ENCODE measurements at regions not wholly inside any gene's neighbourhood (a gene's known extent, or its start where the extent isn't known, plus 50 kb on each side); places are given as distances from the start of the nearest gene placed in this dataset.

- no peak overlapping the region for H3K4ac ChIP-seq (ENCODE audit: low read depth, low read length)
- no peak overlapping the region for H2BK15ac ChIP-seq (replicated peaks; ENCODE audit: low read depth)
- H3K56ac ChIP-seq (ENCODE audit: low read length), result no peak overlapping the region
- no peak overlapping the region for H3K23ac ChIP-seq (ENCODE audit: low read length)
- no CpG with 5 or more reads among the region's 13 CpGs for WGBS (ENCODE audit: extremely low coverage, insufficient coverage, low lambda C conversion rate)
- H2BK120ac ChIP-seq (ENCODE audit: low read depth, low read length), result no peak overlapping the region
- no peaks in the 10 kb centered on the region for H3K79me2 ChIP-seq (ENCODE audit: control insufficient read depth, insufficient read depth, low read length)
- no peak overlapping the region for H3K4me3 ChIP-seq (ENCODE audit: low read length)
- H2BK5ac ChIP-seq (ENCODE audit: low read length), result no peak overlapping the region
- no peak overlapping the region for H3K18ac ChIP-seq (ENCODE audit: low read length)
- no peak overlapping the region for H3K27ac ChIP-seq (ENCODE audit: low read depth, low read length)
- H3K4me1 ChIP-seq (ENCODE audit: control insufficient read depth, low read depth, low read length), result no peaks in the 10 kb centered on the region
- no peaks in the 10 kb centered on the region for H3K79me1 ChIP-seq (ENCODE audit: low read length)
- H3K4me2 ChIP-seq (ENCODE audit: low read length), result no peak overlapping the region
- no peak overlapping the region for H4K5ac ChIP-seq (ENCODE audit: low read length)
- H3K36me3 ChIP-seq (ENCODE audit: control insufficient read depth, insufficient read depth, low read length), result no peaks in the 10 kb centered on the region
- no peak overlapping the region for H4K8ac ChIP-seq (ENCODE audit: low read depth, low read length)
- no peak overlapping the region for H3K9ac ChIP-seq (ENCODE audit: low read length)
- DNase-seq, result no peak
- H3K27me3 ChIP-seq (ENCODE audit: insufficient read depth, low read length, poor library complexity), result no peaks in the 10 kb centered on the region
- H2AK5ac ChIP-seq (ENCODE audit: low read length), result no peak overlapping the region
Measured at GRCh38 chrX:9362363-9362928, 102.4 kb upstream of the TBL1X start.

- Histone ChIP-seq H3K4me1 (ENCODE audit: control insufficient read depth, low read depth, low read length) (no peaks in the 10 kb centered on the region), H3K27me3 (ENCODE audit: insufficient read depth, low read length, poor library complexity) (no peaks in the 10 kb centered on the region), H3K27ac (ENCODE audit: low read depth, low read length) (no peak overlapping the region), H3K4me2 (ENCODE audit: low read length) (no peak overlapping the region), H2BK5ac (ENCODE audit: low read length) (no peak overlapping the region), H4K5ac (ENCODE audit: low read length) (no peak overlapping the region), H3K18ac (ENCODE audit: low read length) (no peak overlapping the region), H2BK120ac (ENCODE audit: low read depth, low read length) (no peak overlapping the region), H3K36me3 (ENCODE audit: control insufficient read depth, insufficient read depth, low read length) (no peaks in the 10 kb centered on the region), H3K56ac (ENCODE audit: low read length) (no peak overlapping the region), H3K23ac (ENCODE audit: low read length) (no peak overlapping the region), H3K4ac (ENCODE audit: low read depth, low read length) (no peak overlapping the region), H3K79me2 (ENCODE audit: control insufficient read depth, insufficient read depth, low read length) (no peaks in the 10 kb centered on the region), H3K79me1 (ENCODE audit: low read length) (no peaks in the 10 kb centered on the region), H3K9ac (ENCODE audit: low read length) (no peak overlapping the region), H2BK15ac (replicated peaks; ENCODE audit: low read depth) (no peak overlapping the region), H4K8ac (ENCODE audit: low read depth, low read length) (no peak overlapping the region), H3K4me3 (ENCODE audit: low read length) (no peak overlapping the region), H2AK5ac (ENCODE audit: low read length) (no peak overlapping the region)
- WGBS (ENCODE audit: extremely low coverage, insufficient coverage, low lambda C conversion rate), result no CpG with 5 or more reads among the region's 2 CpGs
- DNase-seq, result no peak
Measured at GRCh38 chrX:9367421-9367820, 97.4 kb upstream of the TBL1X start.

GRCh38 chrX:9368262-9368661, 96.6 kb upstream of the TBL1X start:
- H3K23ac ChIP-seq (ENCODE audit: low read length), result no peak overlapping the region
- H2BK5ac ChIP-seq (ENCODE audit: low read length), result no peak overlapping the region
- H3K4ac ChIP-seq (ENCODE audit: low read depth, low read length), result no peak overlapping the region
- no peaks in the 10 kb centered on the region for H3K4me1 ChIP-seq (ENCODE audit: control insufficient read depth, low read depth, low read length)
- no peak overlapping the region for H2BK120ac ChIP-seq (ENCODE audit: low read depth, low read length)
- H4K5ac ChIP-seq (ENCODE audit: low read length), result no peak overlapping the region
- H3K27me3 ChIP-seq (ENCODE audit: insufficient read depth, low read length, poor library complexity), result no peaks in the 10 kb centered on the region
- no peak overlapping the region for H3K27ac ChIP-seq (ENCODE audit: low read depth, low read length)
- no peaks in the 10 kb centered on the region for H3K79me2 ChIP-seq (ENCODE audit: control insufficient read depth, insufficient read depth, low read length)
- no peak overlapping the region for H4K8ac ChIP-seq (ENCODE audit: low read depth, low read length)
- WGBS (ENCODE audit: extremely low coverage, insufficient coverage, low lambda C conversion rate), result no CpG with 5 or more reads among the region's 6 CpGs
- H3K4me3 ChIP-seq (ENCODE audit: low read length), result no peak overlapping the region
- no peaks in the 10 kb centered on the region for H3K79me1 ChIP-seq (ENCODE audit: low read length)
- H3K36me3 ChIP-seq (ENCODE audit: control insufficient read depth, insufficient read depth, low read length), result no peaks in the 10 kb centered on the region
- H3K9ac ChIP-seq (ENCODE audit: low read length), result no peak overlapping the region
- no peak for DNase-seq
- no peak overlapping the region for H2AK5ac ChIP-seq (ENCODE audit: low read length)
- no peak overlapping the region for H3K4me2 ChIP-seq (ENCODE audit: low read length)
- H3K18ac ChIP-seq (ENCODE audit: low read length), result no peak overlapping the region
- H3K56ac ChIP-seq (ENCODE audit: low read length), result no peak overlapping the region
- no peak overlapping the region for H2BK15ac ChIP-seq (replicated peaks; ENCODE audit: low read depth)

GRCh38 chrX:9369802-9370291, 95.0 kb upstream of the TBL1X start:
- WGBS (ENCODE audit: extremely low coverage, insufficient coverage, low lambda C conversion rate), result no CpG with 5 or more reads among the region's 10 CpGs
- DNase-seq, result no peak

GRCh38 chrX:9370893-9371292, 94.0 kb upstream of the TBL1X start:
- Histone ChIP-seq H3K36me3 (ENCODE audit: control insufficient read depth, insufficient read depth, low read length) (no peaks in the 10 kb centered on the region), H2BK15ac (replicated peaks; ENCODE audit: low read depth) (no peak overlapping the region), H2BK120ac (ENCODE audit: low read depth, low read length) (no peak overlapping the region), H3K4me3 (ENCODE audit: low read length) (no peak overlapping the region), H3K27me3 (ENCODE audit: insufficient read depth, low read length, poor library complexity) (no peaks in the 10 kb centered on the region), H4K8ac (ENCODE audit: low read depth, low read length) (no peak overlapping the region), H3K4me2 (ENCODE audit: low read length) (no peak overlapping the region), H3K27ac (ENCODE audit: low read depth, low read length) (no peak overlapping the region), H4K5ac (ENCODE audit: low read length) (no peak overlapping the region), H2BK5ac (ENCODE audit: low read length) (no peak overlapping the region), H3K23ac (ENCODE audit: low read length) (no peak overlapping the region), H3K4ac (ENCODE audit: low read depth, low read length) (no peak overlapping the region), H3K4me1 (ENCODE audit: control insufficient read depth, low read depth, low read length) (no peaks in the 10 kb centered on the region), H3K79me1 (ENCODE audit: low read length) (no peaks in the 10 kb centered on the region), H3K56ac (ENCODE audit: low read length) (no peak overlapping the region), H3K79me2 (ENCODE audit: control insufficient read depth, insufficient read depth, low read length) (no peaks in the 10 kb centered on the region), H3K9ac (ENCODE audit: low read length) (no peak overlapping the region), H3K18ac (ENCODE audit: low read length) (no peak overlapping the region), H2AK5ac (ENCODE audit: low read length) (no peak overlapping the region)
- DNase-seq, result no peak
- WGBS (ENCODE audit: extremely low coverage, insufficient coverage, low lambda C conversion rate), result no CpG with 5 or more reads among the region's 5 CpGs

More at GRCh38 chrX:9369802-9370291, 95.0 kb upstream of the TBL1X start:
- Histone ChIP-seq H3K9ac (ENCODE audit: low read length) (no peak overlapping the region), H3K56ac (ENCODE audit: low read length) (no peak overlapping the region), H3K18ac (ENCODE audit: low read length) (no peak overlapping the region), H3K27ac (ENCODE audit: low read depth, low read length) (no peak overlapping the region), H3K4me2 (ENCODE audit: low read length) (no peak overlapping the region), H3K23ac (ENCODE audit: low read length) (no peak overlapping the region), H3K79me2 (ENCODE audit: control insufficient read depth, insufficient read depth, low read length) (no peaks in the 10 kb centered on the region), H2BK120ac (ENCODE audit: low read depth, low read length) (no peak overlapping the region), H3K79me1 (ENCODE audit: low read length) (no peaks in the 10 kb centered on the region), H3K36me3 (ENCODE audit: control insufficient read depth, insufficient read depth, low read length) (no peaks in the 10 kb centered on the region), H2BK5ac (ENCODE audit: low read length) (no peak overlapping the region), H2BK15ac (replicated peaks; ENCODE audit: low read depth) (no peak overlapping the region), H4K5ac (ENCODE audit: low read length) (no peak overlapping the region), H3K27me3 (ENCODE audit: insufficient read depth, low read length, poor library complexity) (no peaks in the 10 kb centered on the region), H3K4me3 (ENCODE audit: low read length) (no peak overlapping the region), H3K4ac (ENCODE audit: low read depth, low read length) (no peak overlapping the region), H2AK5ac (ENCODE audit: low read length) (no peak overlapping the region), H3K4me1 (ENCODE audit: control insufficient read depth, low read depth, low read length) (no peaks in the 10 kb centered on the region), H4K8ac (ENCODE audit: low read depth, low read length) (no peak overlapping the region)

- Histone ChIP-seq H3K4me1 (ENCODE audit: control insufficient read depth, low read depth, low read length) (no peaks in the 10 kb centered on the region), H3K4me3 (ENCODE audit: low read length) (no peak overlapping the region), H3K9ac (ENCODE audit: low read length) (no peak overlapping the region), H3K79me1 (ENCODE audit: low read length) (no peaks in the 10 kb centered on the region), H4K5ac (ENCODE audit: low read length) (no peak overlapping the region), H3K23ac (ENCODE audit: low read length) (no peak overlapping the region), H2BK5ac (ENCODE audit: low read length) (no peak overlapping the region), H4K8ac (ENCODE audit: low read depth, low read length) (no peak overlapping the region), H3K18ac (ENCODE audit: low read length) (no peak overlapping the region), H3K4ac (ENCODE audit: low read depth, low read length) (no peak overlapping the region), H3K56ac (ENCODE audit: low read length) (no peak overlapping the region), H2BK120ac (ENCODE audit: low read depth, low read length) (no peak overlapping the region), H3K79me2 (ENCODE audit: control insufficient read depth, insufficient read depth, low read length) (no peaks in the 10 kb centered on the region), H3K4me2 (ENCODE audit: low read length) (no peak overlapping the region), H3K27me3 (ENCODE audit: insufficient read depth, low read length, poor library complexity) (no peaks in the 10 kb centered on the region), H3K36me3 (ENCODE audit: control insufficient read depth, insufficient read depth, low read length) (no peaks in the 10 kb centered on the region), H2AK5ac (ENCODE audit: low read length) (no peak overlapping the region), H3K27ac (ENCODE audit: low read depth, low read length) (no peak overlapping the region), H2BK15ac (replicated peaks; ENCODE audit: low read depth) (no peak overlapping the region)
- no peak for DNase-seq
- WGBS (ENCODE audit: extremely low coverage, insufficient coverage, low lambda C conversion rate), result no CpG with 5 or more reads among the region's 11 CpGs
Measured at GRCh38 chrX:9372866-9373265, 92.0 kb upstream of the TBL1X start.

All from mesendoderm (in vitro differentiated cells).